Heart left ventricle (tissue), 16 donors: ENCODE measurements at regions not wholly inside any gene's neighbourhood (a gene's known extent, or its start where the extent isn't known, plus 50 kb on each side); places are given as distances from the start of the nearest gene placed in this dataset.

Experiments
- ATAC-seq, 4 donors: fragments of 200-7000 bp; cut with Tn5 transposase; one replicate each; pipeline ENCODE4 v1.9.1; 2020 to 2022; ENCODE audit warnings: moderate library complexity in 4 of 4, mild to moderate bottlenecking in 3 of 4, moderate number of reproducible peaks in 1 of 4
- DNase-seq, 5 donors: peaks; one replicate each; pipeline ENCODE4 v3.0.0-alpha.2; 2020
- H3K27ac ChIP-seq, 12 donors: fragments of 200-600 bp; sonication (generic) in 4 of 12; one replicate each; pipeline versions ENCODE4 v1.5.0 to v1.8.0; 2016 to 2022; ENCODE audit warnings: mild to moderate bottlenecking in 2 of 12
- H3K27me3 ChIP-seq, 9 donors: fragments of 200-600 bp; sonication (generic) in 2 of 9; one replicate each; pipeline versions ENCODE4 v1.5.1 to v1.8.0; 2016 to 2022; ENCODE audit warnings: mild to moderate bottlenecking in 3 of 9
- H3K36me3 ChIP-seq, 9 donors: fragments of 200-600 bp; sonication (generic) in 2 of 9; one replicate each; pipeline versions ENCODE4 v1.5.0 to v1.8.0; 2018 to 2022; ENCODE audit warnings: mild to moderate bottlenecking in 2 of 9
- H3K4me1 ChIP-seq, 12 donors: fragments of 200-600 bp; sonication (generic) in 4 of 12; one replicate each; pipeline versions ENCODE4 v1.5.0 to v1.8.0; 2016 to 2022; ENCODE audit warnings: mild to moderate bottlenecking in 3 of 12
- H3K4me3 ChIP-seq, 12 donors: fragments of 200-600 bp; sonication (generic) in 4 of 12; one replicate each; pipeline versions ENCODE4 v1.5.0 to v1.8.0; 2017 to 2022; ENCODE audit warnings: mild to moderate bottlenecking in 9 of 12, moderate library complexity in 4 of 12
- H3K9me3 ChIP-seq, 12 donors: fragments of 200-600 bp; sonication (generic) in 4 of 12; one replicate each; pipeline versions ENCODE4 v1.5.0 to v1.8.0; 2016 to 2022; ENCODE audit warnings: mild to moderate bottlenecking in 1 of 12
- POLR2A ChIP-seq, 2 donors: fragments of 450-650 bp; IDR thresholded peaks; one replicate each; pipeline ENCODE4 v1.6.1; 2017; ENCODE audit warnings: antibody characterized with exemption in 2 of 2, mild to moderate bottlenecking in 2 of 2, moderate library complexity in 2 of 2
- WGBS, 4 donors: extraction: QIAGEN DNeasy Blood & Tissue Kit in 2 of 4; methylation state at CpG; one replicate each; pipeline versions ENCODE4 v1.1.5 to v1.1.7; 2013 to 2018; 5-methylcytosine and 5-hydroxymethylcytosine counted together
- intact Hi-C, 10 donors: fragments of 100-400 bp; cut with DNase I; formaldehyde crosslinking; loops; one replicate each; pipeline versions ENCODE4 v1.11.1 to v1.14.2; 2022
- TF ChIP-seq, protein P1 (sequence below), 12 donors: fragments of 200-600 bp; sonication (generic) in 4 of 12; IDR thresholded peaks; one replicate each; pipeline versions ENCODE4 v1.5.0 to v1.8.0; 2018 to 2022; ENCODE audit warnings: antibody characterized with exemption in 12 of 12, mild to moderate bottlenecking in 5 of 12
- donor health status: ischemic (EF 13 %, LVEDD 7.1; RV severe dilation, severe dysfunction).
- donor health status: healthy with polysubstance abuse.
- donor health status: DM: no; HTN: yes; CAD: no.
- donor health status: DM: no; HTN: no; CAD: no.
- donor health status: ischemic (EF 25% LVEDD 6.9; RV normal size, moderate dysfunction).
- donor health status: ischemic (EF 25% LVEDD 5.7; RV mildly dilated, moderate dysfunction).
- donor health status: healthy.
- donor health status: DM: yes; HTN: yes; CAD: no.
- donor health status: ischemic (EF 35%, LVEDD 5.7; RV mildly dilated, moderate dysfunction).
- donor health status: nonischemic (EF 11% LVEDD 7.7; RV severe dilation, severe dysfunction).
- donor health status: DM: yes; HTN: yes; CAD: no.
- donor health status: PGD.
- donor health status: ischemic (EF 29% LVEDD 5.4; RV normal size, mild dysfunction).
- donor health status: nonischemic (EF 23%, LVEDD 6.1; RV moderate dilation, normal function).

DNA sequence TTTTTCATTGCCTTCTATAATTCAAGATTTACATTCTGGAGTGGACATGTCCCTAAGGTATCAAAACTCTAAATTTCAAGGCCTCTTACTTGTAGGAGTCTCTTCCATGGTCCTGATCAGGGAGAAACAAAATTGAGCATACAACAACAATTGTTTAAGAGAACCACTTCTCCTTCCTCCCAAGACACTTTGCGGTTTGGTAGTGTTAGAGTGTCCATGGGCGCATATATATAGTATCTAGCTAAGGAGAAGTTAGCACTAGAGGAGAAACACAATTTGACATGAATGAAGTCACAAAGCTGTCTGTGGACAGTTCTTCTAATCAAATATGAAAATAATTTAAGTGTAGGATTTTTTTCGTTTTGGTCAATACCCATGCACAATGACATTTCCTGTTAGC, 349.1 kb upstream of the MAP2 start:
- ATAC-seq = no peak
- H3K27ac ChIP-seq = no peak overlapping the region
- intact Hi-C loops = no loop called here
- 85 to 93% (median 90%) methylated on average over 3 of the region's 3 CpGs for WGBS, 4 donors
- TF ChIP-seq, protein P1, sequence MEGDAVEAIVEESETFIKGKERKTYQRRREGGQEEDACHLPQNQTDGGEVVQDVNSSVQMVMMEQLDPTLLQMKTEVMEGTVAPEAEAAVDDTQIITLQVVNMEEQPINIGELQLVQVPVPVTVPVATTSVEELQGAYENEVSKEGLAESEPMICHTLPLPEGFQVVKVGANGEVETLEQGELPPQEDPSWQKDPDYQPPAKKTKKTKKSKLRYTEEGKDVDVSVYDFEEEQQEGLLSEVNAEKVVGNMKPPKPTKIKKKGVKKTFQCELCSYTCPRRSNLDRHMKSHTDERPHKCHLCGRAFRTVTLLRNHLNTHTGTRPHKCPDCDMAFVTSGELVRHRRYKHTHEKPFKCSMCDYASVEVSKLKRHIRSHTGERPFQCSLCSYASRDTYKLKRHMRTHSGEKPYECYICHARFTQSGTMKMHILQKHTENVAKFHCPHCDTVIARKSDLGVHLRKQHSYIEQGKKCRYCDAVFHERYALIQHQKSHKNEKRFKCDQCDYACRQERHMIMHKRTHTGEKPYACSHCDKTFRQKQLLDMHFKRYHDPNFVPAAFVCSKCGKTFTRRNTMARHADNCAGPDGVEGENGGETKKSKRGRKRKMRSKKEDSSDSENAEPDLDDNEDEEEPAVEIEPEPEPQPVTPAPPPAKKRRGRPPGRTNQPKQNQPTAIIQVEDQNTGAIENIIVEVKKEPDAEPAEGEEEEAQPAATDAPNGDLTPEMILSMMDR (IDR thresholded peaks at IDR 0.05) = no peak
- TF ChIP-seq POLR2A (IDR thresholded peaks at IDR 0.05) = no peak
- no peaks in the 10 kb centered on the region for H3K4me1 ChIP-seq
- H3K36me3 ChIP-seq = no peaks in the 10 kb centered on the region
- peaks cover 0 to 5% (median 0%) of the 10 kb centered on the region in 12 donors for H3K9me3 ChIP-seq
- H3K27me3 ChIP-seq = no peaks in the 10 kb centered on the region
- no peak for DNase-seq
- H3K4me3 ChIP-seq = no peak overlapping the region

DNA sequence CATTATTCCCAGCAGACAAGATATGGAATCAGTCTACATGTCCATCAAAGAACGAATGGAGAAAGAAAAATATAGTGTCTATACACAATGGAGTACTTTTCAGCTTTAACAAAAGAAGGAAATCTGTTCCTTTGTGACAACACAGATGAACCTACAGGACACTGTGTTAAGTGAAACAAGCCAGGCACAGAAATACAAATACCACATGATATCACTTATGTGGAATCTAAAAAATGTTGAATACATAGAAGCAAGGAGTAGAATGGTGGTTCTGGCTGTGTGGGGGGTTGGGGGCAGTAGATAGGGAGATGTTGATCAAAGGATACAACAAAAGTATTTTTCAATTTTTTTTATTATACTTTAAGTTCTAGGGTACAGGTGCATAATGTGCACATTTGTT, 347.7 kb upstream of the MAP2 start:
- DNase-seq (no peak), ATAC-seq (no peak)

DNA sequence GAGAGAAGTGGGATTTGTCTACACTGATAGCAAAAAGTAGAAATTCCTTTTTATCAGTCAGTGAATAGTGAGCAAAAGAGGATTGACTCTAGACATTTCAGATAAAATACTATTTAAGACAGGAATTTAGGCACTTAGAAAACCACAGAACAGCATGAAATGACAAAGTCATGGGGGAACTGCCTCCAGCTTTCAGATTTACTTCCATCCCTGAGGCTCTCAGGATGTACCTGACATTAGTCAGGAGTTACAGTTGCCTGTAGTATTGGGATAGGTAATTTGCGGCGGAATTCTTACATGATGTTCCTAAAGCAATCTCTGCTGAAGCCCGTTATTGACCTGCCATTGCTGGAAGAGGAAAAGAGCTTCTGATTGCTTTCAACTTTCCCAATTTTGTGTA, 337.1 kb upstream of the MAP2 start:
- no peaks in the 10 kb centered on the region for H3K9me3 ChIP-seq
- WGBS, 4 donors = 72 to 89% (median 83%) methylated on average over 3 of the region's 3 CpGs
- no peak overlapping the region for H3K27ac ChIP-seq
- H3K27me3 ChIP-seq = no peaks in the 10 kb centered on the region
- ATAC-seq = no peak
- no peaks in the 10 kb centered on the region for H3K36me3 ChIP-seq
- no peak overlapping the region for H3K4me3 ChIP-seq
- TF ChIP-seq, protein P1 (IDR thresholded peaks at IDR 0.05) = no peak
- no peak for TF ChIP-seq POLR2A (IDR thresholded peaks at IDR 0.05)
- DNase-seq = no peak
- no peaks in the 10 kb centered on the region for H3K4me1 ChIP-seq
- intact Hi-C loops = no loop called here

More for the DNA sequence above, 347.7 kb upstream of the MAP2 start:
- H3K9me3 ChIP-seq = peaks cover 0 to 5% (median 0%) of the 10 kb centered on the region in 12 donors
- TF ChIP-seq, protein P1 (IDR thresholded peaks at IDR 0.05) = no peak
- TF ChIP-seq POLR2A (IDR thresholded peaks at IDR 0.05) = no peak
- H3K36me3 ChIP-seq = no peaks in the 10 kb centered on the region
- no peak overlapping the region for H3K4me3 ChIP-seq
- no peaks in the 10 kb centered on the region for H3K27me3 ChIP-seq
- 9 to 21% (median 16%) methylated on average over 1 of the region's 1 CpG for WGBS, 4 donors
- no peaks in the 10 kb centered on the region for H3K4me1 ChIP-seq
- intact Hi-C loops = no loop called here
- no peak overlapping the region for H3K27ac ChIP-seq

DNA sequence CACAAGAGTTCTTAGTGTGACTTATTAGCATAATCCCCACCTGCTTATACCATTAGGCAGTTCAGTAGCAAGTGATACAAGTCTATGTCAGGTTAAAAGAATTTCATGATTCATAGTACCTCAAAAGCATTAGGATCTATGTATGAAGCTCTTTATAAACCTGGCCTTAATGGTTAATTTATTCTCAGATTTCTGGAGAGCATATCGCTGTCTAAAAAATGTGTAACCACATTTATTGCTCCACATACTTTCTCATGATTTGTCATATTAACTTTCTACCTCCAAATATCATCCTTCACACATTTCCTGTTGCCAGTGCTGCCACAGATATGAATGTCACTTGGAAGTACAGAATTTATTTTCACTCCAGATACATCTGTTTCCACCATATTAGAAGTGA, 332.8 kb upstream of the MAP2 start:
- no peaks in the 10 kb centered on the region for H3K4me1 ChIP-seq
- no peak overlapping the region for H3K4me3 ChIP-seq
- TF ChIP-seq POLR2A (IDR thresholded peaks at IDR 0.05) = no peak
- TF ChIP-seq, protein P1 (IDR thresholded peaks at IDR 0.05) = no peak
- H3K27me3 ChIP-seq = no peaks in the 10 kb centered on the region
- ATAC-seq (no peak), DNase-seq (no peak)
- 77 to 88% (median 86%) methylated on average over 1 of the region's 1 CpG for WGBS, 4 donors
- H3K27ac ChIP-seq = no peak overlapping the region
- H3K36me3 ChIP-seq = no peaks in the 10 kb centered on the region
- no peaks in the 10 kb centered on the region for H3K9me3 ChIP-seq
- intact Hi-C loops = no loop called here
